8988T (cell line): ENCODE measurements at regions not wholly inside any gene's neighbourhood (a gene's known extent, or its start where the extent isn't known, plus 50 kb on each side); places are given as distances from the start of the nearest gene placed in this dataset.
"Not testable (repeated sequence)": the region's sequence is repeated elsewhere in the genome, so short reads cannot be mapped to it uniquely, and the experiment has no call there.

Experiments
- DNase-seq: peaks from one replicate; pipeline ENCODE4 v3.0.0; 2011

DNA sequence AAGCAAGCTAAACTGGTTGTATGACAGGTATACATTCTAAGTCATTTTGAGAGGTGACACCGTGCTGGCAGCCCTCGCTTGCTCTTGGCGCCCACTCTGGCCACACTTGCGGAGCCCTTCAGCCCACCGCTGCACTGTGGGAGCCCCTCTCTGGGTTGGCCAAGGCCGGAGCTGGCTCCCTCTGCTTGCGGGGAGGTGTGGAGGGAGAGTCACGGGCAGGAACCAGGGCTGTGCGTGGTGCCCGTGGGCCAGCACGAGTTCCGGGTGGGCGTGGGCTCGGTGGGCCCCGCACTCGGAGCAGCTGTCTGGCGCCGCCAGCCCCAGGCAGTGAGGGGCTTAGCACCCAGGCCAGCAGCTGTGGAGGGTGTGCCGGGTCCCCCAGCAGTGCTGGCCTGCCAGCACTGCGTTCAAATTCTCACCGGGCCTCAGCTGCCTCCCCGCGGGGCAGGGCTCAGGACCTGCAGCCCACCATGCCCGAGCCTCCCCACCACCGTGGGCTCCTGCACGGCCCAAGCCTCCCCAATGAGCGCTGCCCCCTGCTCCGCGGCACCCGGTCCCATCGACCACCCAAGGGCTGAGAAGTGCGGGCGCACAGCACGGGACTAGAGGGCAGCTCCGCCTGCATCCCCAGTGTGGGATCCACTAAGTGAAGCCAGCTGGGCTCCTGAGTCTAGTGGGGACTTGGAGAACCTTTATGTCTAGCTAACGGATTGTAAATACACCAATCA lies 269.0 kb upstream of the MKLN1 start:
- not testable (repeated sequence) for DNase-seq

- not testable (repeated sequence) for DNase-seq
These were observed 268.3 kb upstream of the MKLN1 start for GRCh38 chr7:131059401-131059800.

DNA sequence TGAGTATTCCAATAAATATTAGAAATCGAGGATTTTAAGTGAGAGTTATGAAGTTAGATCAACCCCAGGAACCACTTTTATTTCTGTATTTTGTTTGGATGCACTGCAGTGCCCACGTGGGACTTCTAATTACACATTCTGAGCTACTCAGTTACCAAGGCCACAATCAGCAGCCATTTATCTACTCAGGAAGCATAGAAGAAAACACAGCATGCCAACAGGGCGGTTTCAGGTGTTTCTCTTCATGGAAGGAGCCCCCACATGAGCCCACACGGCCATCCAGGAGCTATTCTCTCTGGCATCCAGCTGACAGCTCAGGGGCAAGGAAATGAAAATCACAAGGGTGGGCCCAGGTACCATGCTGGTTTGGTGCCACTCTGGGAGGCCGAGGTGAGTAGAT lies 266.5 kb upstream of the MKLN1 start:
- no peak for DNase-seq

DNA sequence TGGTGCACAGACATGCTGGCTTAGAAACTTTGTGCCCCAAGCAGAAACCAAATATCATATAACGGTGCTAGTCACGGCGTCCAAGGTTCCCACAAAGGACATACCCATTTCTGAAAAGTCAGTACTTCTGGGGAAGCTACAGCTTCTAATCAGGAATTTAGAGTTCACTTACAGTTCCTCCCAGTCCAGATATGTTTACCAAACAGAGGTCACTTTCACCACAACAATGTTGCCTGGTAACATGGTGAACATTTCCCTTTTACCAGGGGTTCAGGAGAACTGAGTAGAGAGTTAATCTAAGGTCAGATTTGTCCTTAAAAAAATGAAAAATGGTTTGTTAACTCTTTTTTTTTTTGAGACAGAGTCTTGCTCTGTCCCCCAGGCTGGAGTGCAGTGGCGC lies 265.9 kb upstream of the MKLN1 start:
- no peak for DNase-seq

DNA sequence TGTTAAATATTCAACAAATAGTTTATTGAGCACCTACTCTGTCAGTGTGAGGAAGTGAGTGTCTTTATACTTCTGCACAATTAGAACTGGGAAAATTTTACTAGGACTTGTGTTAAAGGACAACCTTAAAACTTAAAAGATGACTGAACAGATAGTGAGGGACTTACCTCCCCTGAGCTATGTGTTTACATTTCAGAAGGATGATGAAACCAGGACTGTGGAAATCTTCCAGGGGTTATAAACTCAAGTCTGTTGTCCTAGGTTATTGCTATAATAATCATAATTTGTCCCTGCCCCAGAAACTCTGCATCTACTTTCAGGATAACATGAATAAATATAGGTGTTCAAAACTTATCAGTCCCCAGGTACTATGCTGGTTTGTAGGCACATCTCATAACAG lies 261.0 kb upstream of the MKLN1 start:
- DNase-seq = no peak

DNA sequence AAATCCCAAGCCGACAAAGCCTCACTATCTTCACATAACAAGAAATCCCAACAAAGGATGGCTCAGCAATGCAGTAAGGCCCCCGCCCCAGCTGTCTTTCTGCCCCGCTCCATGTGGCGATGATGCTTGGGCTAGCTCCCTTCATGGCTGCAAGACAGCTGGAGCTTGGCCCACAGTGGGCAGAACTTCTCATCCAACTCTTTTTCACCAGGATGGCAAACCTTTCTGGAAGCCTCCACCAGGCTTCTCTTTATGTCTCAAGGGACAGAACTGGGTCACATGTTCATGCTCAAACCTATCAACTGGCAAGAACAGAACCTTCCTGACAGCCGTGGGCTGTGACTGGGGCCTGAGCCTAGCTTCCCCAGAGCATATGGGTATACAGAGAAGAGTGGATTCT lies 260.5 kb upstream of the MKLN1 start:
- DNase-seq = no peak

- DNase-seq = no peak
These were observed 259.1 kb upstream of the MKLN1 start for GRCh38 chr7:131068604-131069021.

- DNase-seq = no peak
These were observed 255.7 kb upstream of the MKLN1 start for GRCh38 chr7:131071786-131072504.

- DNase-seq = peak; percentile 28
These were observed 255.1 kb upstream of the MKLN1 start for GRCh38 chr7:131072505-131073091.

- no peak for DNase-seq
These were observed 253.6 kb upstream of the MKLN1 start for GRCh38 chr7:131074043-131074442.

DNA sequence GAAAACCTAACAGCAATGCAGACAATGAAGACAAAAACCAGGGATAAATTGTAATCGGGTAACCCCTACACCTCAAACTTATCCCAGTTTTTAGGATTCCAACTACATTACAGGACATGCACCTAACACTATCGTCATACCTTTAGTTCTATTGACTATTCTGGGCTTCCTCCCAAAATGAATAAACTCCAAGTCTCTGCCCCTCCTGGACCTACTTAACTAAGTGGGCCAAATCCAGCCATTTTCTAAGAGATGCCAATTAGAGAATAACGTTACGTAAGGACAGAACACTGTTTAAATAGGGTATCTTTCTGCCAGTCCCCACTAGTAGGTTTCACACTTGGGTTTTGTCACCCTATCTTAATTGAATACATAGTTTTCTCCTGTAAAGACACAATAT lies 253.1 kb upstream of the MKLN1 start:
- DNase-seq = no peak

DNA sequence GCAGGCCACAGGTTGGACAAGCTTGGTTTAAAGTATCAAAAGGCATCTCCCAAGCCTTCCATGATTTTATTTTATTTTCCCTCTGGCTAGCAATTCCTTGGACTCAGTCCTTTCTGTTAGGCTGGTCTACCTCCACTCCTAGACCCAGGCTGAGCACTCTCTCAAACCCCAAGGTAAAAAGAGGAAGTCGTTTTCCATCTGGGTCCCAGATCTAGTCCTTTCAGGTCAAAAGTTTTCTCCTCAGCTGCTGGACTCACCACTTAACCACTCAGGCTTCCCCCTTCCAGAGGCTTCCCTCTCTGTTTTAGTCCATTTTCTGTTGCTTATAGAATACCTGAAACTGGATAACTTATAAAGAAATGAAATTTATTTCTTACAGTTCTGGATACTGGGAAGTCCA lies 252.3 kb upstream of the MKLN1 start:
- no peak for DNase-seq

DNA sequence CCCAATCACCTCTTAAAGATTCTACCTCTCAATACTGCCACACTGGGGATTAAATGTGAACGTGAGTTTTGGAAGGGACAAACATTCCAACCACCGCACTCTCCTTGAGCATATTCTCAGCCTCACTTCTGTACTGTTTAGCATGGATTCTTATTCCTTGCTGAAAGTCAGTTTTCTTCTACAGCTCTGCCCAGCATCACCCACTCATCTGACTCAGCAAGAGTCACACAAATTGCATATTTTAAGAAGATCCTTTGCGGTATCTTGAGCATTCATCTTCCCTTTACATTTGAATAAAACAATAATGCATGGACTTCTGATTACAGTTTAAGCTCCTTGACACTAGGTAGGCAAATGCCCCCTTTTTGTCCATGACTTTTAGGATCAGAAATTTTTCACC lies 251.6 kb upstream of the MKLN1 start:
- DNase-seq = no peak

DNA sequence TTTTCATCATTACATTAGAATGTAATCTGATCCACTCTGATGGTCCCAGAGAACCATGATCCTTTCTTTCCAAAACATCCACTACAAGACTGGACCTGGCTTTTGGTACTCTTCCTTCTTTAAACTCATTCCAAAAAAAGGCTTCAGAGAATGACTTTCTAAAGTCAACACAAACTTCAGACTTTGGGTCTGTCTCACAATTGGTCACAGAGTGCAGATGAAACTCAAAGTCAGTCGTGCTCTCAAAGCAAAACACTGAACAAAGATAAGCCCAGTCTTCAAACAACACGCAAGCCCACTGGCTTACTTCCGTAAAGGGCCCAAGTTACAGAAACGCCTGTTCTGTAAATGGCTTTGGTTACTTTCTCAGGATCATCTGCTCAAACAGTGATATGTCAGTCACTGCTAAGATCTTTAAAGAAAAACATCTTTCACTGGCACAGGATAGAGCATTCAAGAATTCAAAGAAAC lies 250.9 kb upstream of the MKLN1 start:
- no peak for DNase-seq

DNA sequence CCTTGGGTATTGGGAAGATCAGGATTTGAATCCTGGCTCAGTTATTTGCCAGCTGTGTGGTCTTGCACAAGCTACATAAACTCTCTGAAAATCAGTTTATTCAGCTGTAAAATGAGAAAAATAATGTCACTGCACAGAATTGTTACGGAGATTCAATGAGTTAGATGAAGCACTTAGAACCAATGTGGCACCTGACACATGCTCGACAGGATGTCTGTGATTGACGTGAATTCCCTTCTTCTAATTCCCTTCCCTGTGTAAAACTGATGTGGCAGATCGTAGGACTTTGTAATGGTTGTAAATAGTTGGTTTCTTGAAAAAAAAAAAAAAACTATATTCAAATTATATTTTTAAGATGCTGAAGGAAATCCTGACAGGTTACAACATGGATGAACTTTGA lies 249.9 kb upstream of the MKLN1 start:
- DNase-seq = no peak

- DNase-seq = no peak
These were observed 246.9 kb upstream of the MKLN1 start for GRCh38 chr7:131080754-131081153.

GRCh38 chr7:131081308-131081707 lies 246.4 kb upstream of the MKLN1 start:
- no peak for DNase-seq

DNA sequence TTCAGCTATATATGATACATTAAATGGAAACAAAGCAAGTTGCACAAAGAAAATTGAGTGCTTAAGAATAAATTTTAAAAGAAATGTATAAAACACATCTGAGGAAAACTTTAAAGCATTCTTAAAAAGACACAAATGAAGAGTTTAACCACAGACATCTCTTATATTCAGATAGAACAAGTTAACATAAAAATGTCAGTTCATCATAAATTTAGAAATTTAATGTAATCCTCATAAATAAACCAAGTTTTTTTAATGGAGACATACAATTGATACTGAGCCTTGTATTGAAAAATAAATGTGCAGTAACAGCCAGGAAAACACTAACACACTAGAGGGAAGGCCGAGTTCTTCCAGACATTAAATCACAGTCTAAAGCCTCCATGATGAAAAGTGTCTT lies 243.9 kb upstream of the MKLN1 start:
- no peak for DNase-seq

GRCh38 chr7:131084336-131084735 lies 243.3 kb upstream of the MKLN1 start:
- DNase-seq = not testable (repeated sequence)

- DNase-seq = no peak
These were observed 239.7 kb upstream of the MKLN1 start for GRCh38 chr7:131087756-131088658.

- no peak for DNase-seq
These were observed 237.5 kb upstream of the MKLN1 start for GRCh38 chr7:131090188-131090587.

GRCh38 chr7:131090886-131091692 lies 236.6 kb upstream of the MKLN1 start:
- no peak for DNase-seq
